Gastroesophageal sphincter (tissue), 4 donors: ENCODE measurements at regions not wholly inside any gene's neighbourhood (a gene's known extent, or its start where the extent isn't known, plus 50 kb on each side); places are given as distances from the start of the nearest gene placed in this dataset.

ENCODE experiments used
- ATAC-seq: fragments of 150-250 bp; one replicate; pipeline ENCODE4 v1.9.1; 2016; ENCODE audit warnings: mild to moderate bottlenecking, moderate library complexity
- H3K27ac ChIP-seq, 4 donors: fragments of 200-600 bp; sonication (generic) in 3 of 4; 1 replicate in 3 of 4; 2 replicates in 1 of 4; pipeline ENCODE4 v1.5.1; 2016 to 2019
- H3K27me3 ChIP-seq: fragments of 200-600 bp; sonication (generic); one replicate; pipeline ENCODE4 v1.5.1; 2019
- H3K36me3 ChIP-seq, 2 donors: fragments of 200-600 bp; sonication (generic); one replicate each; pipeline ENCODE4 v1.5.1; 2019; ENCODE audit warnings: control low read depth in 1 of 2
- H3K4me1 ChIP-seq, 3 donors: fragments of 200-600 bp; sonication (generic); 1 replicate in 2 of 3; 2 replicates in 1 of 3; pipeline ENCODE4 v1.5.1; 2016 to 2019; ENCODE audit warnings: control low read depth in 2 of 3
- H3K4me3 ChIP-seq, 2 donors: fragments of 200-600 bp; sonication (generic); one replicate each; pipeline ENCODE4 v1.5.1; 2019; ENCODE audit warnings: mild to moderate bottlenecking in 1 of 2, moderate library complexity in 1 of 2
- H3K9me3 ChIP-seq, 3 donors: fragments of 200-600 bp; sonication (generic); one replicate each; pipeline ENCODE4 v1.5.1; 2017 to 2019; ENCODE audit warnings: control low read depth in 2 of 3
- EP300 ChIP-seq: sonication (generic); formaldehyde crosslinking; IDR thresholded peaks from one replicate; pipeline ENCODE4 v1.6.1; 2017; ENCODE audit warnings: antibody characterized with exemption, mild to moderate bottlenecking
- POLR2A ChIP-seq, 2 donors: fragments of 450-650 bp; IDR thresholded peaks; one replicate each; pipeline ENCODE4 v1.6.1; 2017; ENCODE audit warnings: antibody characterized with exemption in 2 of 2, mild to moderate bottlenecking in 2 of 2, moderate library complexity in 1 of 2
- POLR2AphosphoS5 ChIP-seq: sonication (generic); formaldehyde crosslinking; IDR thresholded peaks from one replicate; pipeline ENCODE4 v1.6.1; 2017; ENCODE audit warnings: antibody characterized with exemption
- WGBS, 2 donors: methylation state at CpG; one replicate each; pipeline ENCODE4 v1.1.5; 2018; ENCODE audit warnings: low coverage in 1 of 2; 5-methylcytosine and 5-hydroxymethylcytosine counted together
- TF ChIP-seq, protein P1 (sequence below), 4 experiments: fragments of 200-600 bp in 2 of 4; fragments of 450-650 bp in 2 of 4; sonication (generic) in 1 of 4; IDR thresholded peaks; one replicate each; pipeline ENCODE4 v1.5.1; 2017 to 2019; ENCODE audit warnings: antibody characterized with exemption in 4 of 4, mild to moderate bottlenecking in 2 of 4, moderate library complexity in 2 of 4

DNA sequence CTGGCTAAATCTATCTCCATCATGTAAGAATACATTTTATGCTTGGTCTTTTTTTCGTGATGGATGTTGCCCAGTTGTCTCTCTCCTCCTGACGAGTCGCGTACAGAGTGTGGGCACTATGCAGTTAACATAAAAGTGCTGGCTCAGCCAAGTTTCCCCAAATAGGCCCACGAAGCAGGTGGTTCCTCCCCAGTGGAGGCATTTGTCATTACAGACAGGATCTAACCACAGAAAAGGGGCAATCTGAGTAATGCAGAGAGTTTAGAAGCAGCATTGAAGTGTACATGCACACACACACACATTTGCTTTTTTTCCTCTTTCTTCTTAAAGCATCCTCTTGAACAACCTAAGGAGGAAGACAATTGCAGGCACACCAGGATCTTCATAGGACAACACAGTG, 188.7 kb upstream of the VCX start:
- ATAC-seq, result no peak
- Histone ChIP-seq H3K27me3 (no peaks in the 10 kb centered on the region), H3K36me3 (no peaks in the 10 kb centered on the region), H3K9me3 (peaks cover 0 to 8% (median 0%) of the 10 kb centered on the region in 3 donors), H3K27ac (no peak overlapping the region), H3K4me1 (no peaks in the 10 kb centered on the region), H3K4me3 (no peak overlapping the region)
- WGBS, 2 donors, result 75% methylated on average over 1 to 4 of the region's 5 CpGs
- TF ChIP-seq, protein P1, sequence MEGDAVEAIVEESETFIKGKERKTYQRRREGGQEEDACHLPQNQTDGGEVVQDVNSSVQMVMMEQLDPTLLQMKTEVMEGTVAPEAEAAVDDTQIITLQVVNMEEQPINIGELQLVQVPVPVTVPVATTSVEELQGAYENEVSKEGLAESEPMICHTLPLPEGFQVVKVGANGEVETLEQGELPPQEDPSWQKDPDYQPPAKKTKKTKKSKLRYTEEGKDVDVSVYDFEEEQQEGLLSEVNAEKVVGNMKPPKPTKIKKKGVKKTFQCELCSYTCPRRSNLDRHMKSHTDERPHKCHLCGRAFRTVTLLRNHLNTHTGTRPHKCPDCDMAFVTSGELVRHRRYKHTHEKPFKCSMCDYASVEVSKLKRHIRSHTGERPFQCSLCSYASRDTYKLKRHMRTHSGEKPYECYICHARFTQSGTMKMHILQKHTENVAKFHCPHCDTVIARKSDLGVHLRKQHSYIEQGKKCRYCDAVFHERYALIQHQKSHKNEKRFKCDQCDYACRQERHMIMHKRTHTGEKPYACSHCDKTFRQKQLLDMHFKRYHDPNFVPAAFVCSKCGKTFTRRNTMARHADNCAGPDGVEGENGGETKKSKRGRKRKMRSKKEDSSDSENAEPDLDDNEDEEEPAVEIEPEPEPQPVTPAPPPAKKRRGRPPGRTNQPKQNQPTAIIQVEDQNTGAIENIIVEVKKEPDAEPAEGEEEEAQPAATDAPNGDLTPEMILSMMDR (IDR thresholded peaks at IDR 0.05), result no peak
- no peak for TF ChIP-seq POLR2A (IDR thresholded peaks at IDR 0.05)

DNA sequence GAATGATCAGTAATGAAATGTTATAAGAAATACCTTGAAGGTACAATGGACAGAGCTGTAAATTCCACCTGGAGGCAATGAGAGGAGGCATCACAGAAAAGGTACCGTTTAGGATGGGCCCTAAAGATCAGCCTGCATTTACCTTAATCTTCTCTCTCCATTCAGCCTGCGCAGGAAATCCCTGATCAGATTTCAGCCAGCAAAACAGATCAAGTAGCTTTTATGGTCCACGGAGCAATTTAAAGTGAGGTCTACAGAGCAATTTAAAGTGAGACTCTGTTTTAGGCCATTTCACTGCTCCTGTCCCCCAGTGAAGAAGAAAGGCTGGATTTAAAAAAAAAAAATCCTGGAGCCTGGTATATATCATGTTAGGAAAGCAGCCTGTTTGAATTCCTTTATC, 195.1 kb upstream of the VCX start:
- H3K27me3 ChIP-seq, result no peaks in the 10 kb centered on the region
- WGBS, 2 donors, result 23 to 33% methylated on average over 2 to 3 of the region's 3 CpGs
- no peaks in the 10 kb centered on the region for H3K36me3 ChIP-seq
- no peaks in the 10 kb centered on the region for H3K9me3 ChIP-seq
- TF ChIP-seq POLR2AphosphoS5 (no peak), POLR2A (IDR thresholded peaks at IDR 0.05) (no peak), EP300 (no peak)
- TF ChIP-seq, protein P1 (IDR thresholded peaks at IDR 0.05), result no peak
- H3K4me1 ChIP-seq, result no peaks in the 10 kb centered on the region
- no peak overlapping the region for H3K4me3 ChIP-seq
- ATAC-seq, result no peak
- no peak overlapping the region for H3K27ac ChIP-seq

DNA sequence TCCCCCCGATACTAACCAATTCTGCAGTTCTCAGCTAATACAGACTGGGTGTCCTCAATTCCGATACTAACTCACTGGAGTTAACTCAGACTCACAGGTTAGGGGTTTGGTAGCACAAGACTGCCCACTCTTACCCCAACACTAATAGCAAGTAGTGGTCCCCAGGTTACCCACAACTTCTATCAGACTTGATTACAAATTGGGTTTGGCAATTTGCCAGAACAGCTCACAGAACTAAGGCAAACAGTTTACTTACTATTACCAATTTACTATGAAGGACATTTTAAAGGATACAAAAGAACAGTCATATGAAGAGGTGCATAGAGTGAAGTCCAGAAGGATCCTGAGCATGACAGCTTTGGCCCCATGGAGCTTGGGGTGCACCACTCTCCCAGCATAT, 201.8 kb upstream of the VCX start:
- H3K4me1 ChIP-seq, result no peaks in the 10 kb centered on the region
- no peak for ATAC-seq
- H3K36me3 ChIP-seq, result no peaks in the 10 kb centered on the region
- WGBS, 2 donors, result 70% methylated on average over 2 of the region's 2 CpGs; no CpG with 5 or more reads in 1 of the 2 donors
- H3K4me3 ChIP-seq, result no peak overlapping the region
- H3K27me3 ChIP-seq, result no peaks in the 10 kb centered on the region
- H3K27ac ChIP-seq, result no peak overlapping the region
- TF ChIP-seq POLR2A (IDR thresholded peaks at IDR 0.05), result no peak
- TF ChIP-seq EP300, result no peak
- TF ChIP-seq, protein P1 (IDR thresholded peaks at IDR 0.05), result no peak
- TF ChIP-seq POLR2AphosphoS5, result no peak
- no peaks in the 10 kb centered on the region for H3K9me3 ChIP-seq

DNA sequence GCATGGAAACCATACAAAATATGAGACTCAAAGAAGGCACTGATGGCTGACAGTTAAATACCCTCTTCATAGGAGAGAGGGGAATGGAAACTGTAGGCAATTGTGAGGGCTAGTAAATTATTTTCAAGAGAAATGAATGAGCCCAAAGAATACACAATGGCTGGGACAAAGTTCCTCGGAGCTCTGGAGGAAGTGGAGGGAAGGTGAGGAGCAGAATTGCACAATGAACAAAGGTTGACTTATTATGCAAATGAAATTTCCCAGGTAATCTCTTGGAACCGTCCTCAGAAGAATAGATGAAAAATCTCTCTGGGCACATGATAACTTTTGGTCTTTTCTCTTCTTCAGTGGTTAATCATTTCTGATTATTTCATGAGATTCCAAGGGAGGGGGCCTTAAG, 202.6 kb upstream of the VCX start:
- no peak overlapping the region for H3K27ac ChIP-seq
- 70 to 88% methylated on average over 2 of the region's 2 CpGs for WGBS, 2 donors

DNA sequence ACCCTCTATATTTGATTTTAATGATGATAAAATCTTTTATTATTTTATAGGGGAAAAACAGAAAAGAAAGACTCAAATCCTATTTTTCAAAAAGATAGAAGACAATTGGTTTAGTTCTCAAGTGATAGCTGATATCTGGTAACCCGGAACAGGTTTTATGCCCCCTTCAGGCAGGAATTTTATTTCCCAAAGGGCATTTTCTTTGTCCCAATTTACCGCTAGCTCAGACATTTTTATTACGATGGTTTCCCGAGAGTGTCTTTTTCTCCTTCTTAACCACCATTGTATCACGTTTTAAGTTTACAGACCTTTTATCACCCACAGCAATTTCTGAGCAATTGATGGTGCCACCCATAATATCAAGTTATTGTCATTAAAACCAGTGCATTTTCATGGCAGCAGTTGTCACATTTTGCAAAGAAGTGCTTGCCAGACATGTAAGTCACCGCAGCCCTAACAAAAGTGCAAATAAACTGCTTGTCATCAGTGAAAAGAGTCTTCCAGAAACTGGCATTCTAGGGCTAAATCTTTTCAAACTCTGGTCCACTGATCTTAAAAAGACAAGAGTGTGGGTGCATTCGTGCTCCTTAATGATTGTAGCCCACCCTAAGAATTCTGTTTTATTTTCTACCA, 204.8 kb upstream of the VCX start:
- no peaks in the 10 kb centered on the region for H3K36me3 ChIP-seq
- H3K4me3 ChIP-seq, result no peak overlapping the region
- H3K27ac ChIP-seq, result no peak overlapping the region
- no peaks in the 10 kb centered on the region for H3K4me1 ChIP-seq
- no peak for TF ChIP-seq POLR2A (IDR thresholded peaks at IDR 0.05)
- TF ChIP-seq, protein P1 (IDR thresholded peaks at IDR 0.05), result no peak
- no peak for TF ChIP-seq EP300
- TF ChIP-seq POLR2AphosphoS5, result no peak
- H3K27me3 ChIP-seq, result no peaks in the 10 kb centered on the region
- 79 to 93% methylated on average over 4 to 7 of the region's 7 CpGs for WGBS, 2 donors
- ATAC-seq, result no peak
- no peaks in the 10 kb centered on the region for H3K9me3 ChIP-seq

More for the DNA sequence above, 202.6 kb upstream of the VCX start:
- no peaks in the 10 kb centered on the region for H3K9me3 ChIP-seq
- H3K4me1 ChIP-seq, result no peaks in the 10 kb centered on the region
- no peak for ATAC-seq
- TF ChIP-seq POLR2AphosphoS5, result no peak
- TF ChIP-seq, protein P1 (IDR thresholded peaks at IDR 0.05), result no peak
- TF ChIP-seq POLR2A (IDR thresholded peaks at IDR 0.05), result no peak
- TF ChIP-seq EP300, result no peak
- H3K27me3 ChIP-seq, result no peaks in the 10 kb centered on the region
- H3K36me3 ChIP-seq, result no peaks in the 10 kb centered on the region
- no peak overlapping the region for H3K4me3 ChIP-seq
